ENCODE measurements at regions not wholly inside any gene's neighbourhood (a gene's known extent, or its start where the extent isn't known, plus 50 kb on each side); places are given as distances from the start of the nearest gene placed in this dataset.

DNA sequence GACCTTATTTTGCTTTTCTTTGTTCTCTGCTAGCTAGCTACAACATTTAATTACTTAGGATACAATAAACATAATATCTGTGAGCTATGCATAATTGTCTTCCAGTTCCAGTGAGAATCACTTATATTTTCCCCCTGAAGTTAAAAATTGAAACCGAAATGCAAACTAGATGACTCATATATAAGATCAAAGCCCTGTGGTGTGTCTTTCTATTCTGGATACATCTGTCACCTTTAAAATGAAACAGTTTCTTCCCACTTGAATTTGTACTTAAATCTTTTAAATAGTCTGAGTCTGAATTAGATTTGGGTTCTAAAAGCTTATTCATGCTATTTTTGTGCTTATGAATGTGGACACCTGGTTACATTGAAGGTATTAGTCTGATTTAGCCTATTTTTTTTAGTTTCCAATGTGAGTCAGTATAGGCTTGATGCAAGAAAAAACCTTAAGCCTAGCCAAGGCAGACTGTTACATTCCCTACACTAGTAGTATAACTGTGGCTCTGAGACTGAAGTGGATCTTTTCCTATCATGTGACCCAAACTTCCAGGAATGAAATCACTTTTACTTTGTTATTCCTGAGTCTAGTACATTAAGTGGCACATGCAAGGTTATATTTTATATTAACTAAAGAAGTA is 703.5 kb upstream of the RGMB start:
- no peak for TF ChIP-seq CTCF (conservative IDR thresholded peaks at IDR 0.05; ENCODE audit: low read length)

GRCh38 chr5:98072921-98073320 is 700.5 kb upstream of the RGMB start:
- no peak for DNase-seq (ENCODE audit: low read depth)
- H3K4me3 ChIP-seq (ENCODE audit: low read length) = no peak overlapping the region
- TF ChIP-seq CTCF (conservative IDR thresholded peaks at IDR 0.05; ENCODE audit: low read length) = no peak

More for the DNA sequence above, 703.5 kb upstream of the RGMB start:
- DNase-seq (ENCODE audit: low read depth) = peak; percentile 2
- no peak overlapping the region for H3K4me3 ChIP-seq (ENCODE audit: low read length)

DNA sequence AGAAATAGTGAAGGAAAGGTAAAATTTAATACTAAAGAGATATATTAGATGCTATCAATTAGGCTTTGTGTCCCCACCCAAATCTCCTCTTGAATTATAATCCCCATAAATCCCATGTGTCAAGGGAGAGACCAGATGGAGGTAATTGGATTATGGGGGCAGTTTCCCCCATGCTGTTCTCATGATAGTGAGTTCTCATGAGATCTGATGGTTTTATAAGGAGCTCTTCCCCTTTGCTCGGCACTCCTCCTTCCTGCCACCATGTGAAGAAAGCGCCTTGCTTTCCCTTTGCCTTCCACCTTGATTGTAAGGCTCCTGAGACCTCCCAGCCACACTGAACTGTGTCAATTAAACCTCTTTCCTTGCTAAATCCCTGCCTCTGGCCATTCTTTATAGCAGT is 697.0 kb upstream of the RGMB start:
- no peak overlapping the region for H3K4me3 ChIP-seq (ENCODE audit: low read length)
- no peak for TF ChIP-seq CTCF (conservative IDR thresholded peaks at IDR 0.05; ENCODE audit: low read length)
- no peak for DNase-seq (ENCODE audit: low read depth)

DNA sequence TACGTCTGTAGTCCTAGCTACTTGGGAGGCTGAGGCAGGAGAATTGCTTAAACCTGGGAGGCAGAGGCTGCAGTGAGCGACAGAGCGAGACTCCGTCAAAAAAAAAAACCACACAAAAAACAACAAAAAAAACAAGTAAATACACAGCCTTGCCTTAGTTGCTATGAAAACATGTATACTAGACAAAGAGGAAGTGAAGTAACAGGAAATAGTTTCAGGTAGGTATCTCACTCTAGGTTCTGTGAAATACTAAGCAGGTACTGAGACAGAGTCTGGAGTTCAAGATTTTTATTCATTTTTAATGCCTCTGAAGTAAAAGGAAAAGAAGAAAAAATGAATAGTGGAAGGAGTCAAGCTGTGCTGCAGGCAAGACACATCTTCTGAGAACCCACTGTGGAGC is 687.9 kb upstream of the RGMB start:
- no peak overlapping the region for H3K4me3 ChIP-seq (ENCODE audit: low read length)
- no peak for TF ChIP-seq CTCF (conservative IDR thresholded peaks at IDR 0.05; ENCODE audit: low read length)
- DNase-seq (ENCODE audit: low read depth) = no peak

GRCh38 chr5:98095072-98095471 is 678.4 kb upstream of the RGMB start:
- TF ChIP-seq CTCF (conservative IDR thresholded peaks at IDR 0.05; ENCODE audit: low read length) = no peak
- DNase-seq (ENCODE audit: low read depth) = no peak

DNA sequence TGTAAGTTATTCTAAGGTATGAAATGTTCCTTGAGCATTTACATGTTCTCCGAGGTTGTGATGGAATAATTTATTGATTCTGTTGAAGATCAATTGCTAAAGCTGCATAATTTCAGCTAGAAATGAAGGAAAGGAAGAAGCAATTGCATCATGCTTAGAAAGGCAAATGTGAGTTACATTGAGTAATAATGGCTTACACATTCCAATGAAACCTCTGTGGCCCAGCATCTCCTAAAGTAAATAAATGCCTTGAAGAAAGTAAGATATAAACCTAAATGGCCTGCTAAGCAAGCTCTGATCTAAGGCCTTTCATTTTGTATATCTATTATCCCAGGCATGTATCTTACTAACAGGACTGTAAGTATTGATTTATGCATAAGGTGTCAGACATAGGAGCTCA is 677.3 kb upstream of the RGMB start:
- TF ChIP-seq CTCF (conservative IDR thresholded peaks at IDR 0.05; ENCODE audit: low read length) = no peak
- no peak overlapping the region for H3K4me3 ChIP-seq (ENCODE audit: low read length)
- peak; percentile 76 for DNase-seq (ENCODE audit: low read depth)

More at GRCh38 chr5:98095072-98095471, 678.4 kb upstream of the RGMB start:
- H3K4me3 ChIP-seq (ENCODE audit: low read length) = no peak overlapping the region

DNA sequence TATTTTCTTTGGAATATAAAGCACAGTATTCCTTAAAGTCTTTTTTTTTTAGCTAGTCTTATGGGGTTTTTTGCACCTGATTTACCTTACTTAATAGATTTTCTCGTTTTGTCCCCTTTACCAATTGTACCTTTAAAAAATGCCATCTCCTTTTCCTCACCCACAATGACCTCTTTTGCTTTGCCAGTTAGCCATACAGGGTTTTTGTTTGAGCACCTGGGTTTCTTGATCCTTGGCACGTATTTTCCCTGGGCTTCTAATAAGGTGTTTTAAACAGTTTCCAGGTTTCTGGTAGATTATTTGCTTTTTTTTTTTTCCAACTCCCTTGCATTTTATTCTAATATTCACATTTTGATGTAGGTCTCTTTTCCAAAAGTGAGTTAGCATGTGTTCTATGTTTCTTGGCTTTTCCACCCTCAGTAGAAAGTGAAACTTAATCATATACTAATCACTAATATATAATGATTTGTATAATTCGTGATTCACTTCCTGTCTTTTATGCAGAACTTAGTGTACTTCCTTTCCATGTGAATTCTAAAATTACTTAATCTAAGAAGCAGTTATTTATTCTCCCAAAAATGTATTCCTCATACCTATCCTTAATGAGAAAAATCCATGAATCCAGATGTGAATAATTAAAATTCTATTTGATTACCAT is 673.9 kb upstream of the RGMB start:
- no peak for DNase-seq (ENCODE audit: low read depth)
- no peak overlapping the region for H3K4me3 ChIP-seq (ENCODE audit: low read length)
- TF ChIP-seq CTCF (conservative IDR thresholded peaks at IDR 0.05; ENCODE audit: low read length) = no peak
